ENCODE measurements at regions not wholly inside any gene's neighbourhood (a gene's known extent, or its start where the extent isn't known, plus 50 kb on each side); places are given as distances from the start of the nearest gene placed in this dataset.

GRCh38 chr11:23496340-23496739 lies 636.1 kb upstream of the CCDC179 start:
- H3K36me3 ChIP-seq, result no peaks in the 10 kb centered on the region
- no peaks in the 10 kb centered on the region for H3K9me3 ChIP-seq
- no peaks in the 10 kb centered on the region for H3K4me1 ChIP-seq
- H3K27ac ChIP-seq, result no peak overlapping the region
- H3K27me3 ChIP-seq (ENCODE audit: low read depth), result no peaks in the 10 kb centered on the region
- H3K4me3 ChIP-seq, result no peak overlapping the region
- TF ChIP-seq, protein P1, sequence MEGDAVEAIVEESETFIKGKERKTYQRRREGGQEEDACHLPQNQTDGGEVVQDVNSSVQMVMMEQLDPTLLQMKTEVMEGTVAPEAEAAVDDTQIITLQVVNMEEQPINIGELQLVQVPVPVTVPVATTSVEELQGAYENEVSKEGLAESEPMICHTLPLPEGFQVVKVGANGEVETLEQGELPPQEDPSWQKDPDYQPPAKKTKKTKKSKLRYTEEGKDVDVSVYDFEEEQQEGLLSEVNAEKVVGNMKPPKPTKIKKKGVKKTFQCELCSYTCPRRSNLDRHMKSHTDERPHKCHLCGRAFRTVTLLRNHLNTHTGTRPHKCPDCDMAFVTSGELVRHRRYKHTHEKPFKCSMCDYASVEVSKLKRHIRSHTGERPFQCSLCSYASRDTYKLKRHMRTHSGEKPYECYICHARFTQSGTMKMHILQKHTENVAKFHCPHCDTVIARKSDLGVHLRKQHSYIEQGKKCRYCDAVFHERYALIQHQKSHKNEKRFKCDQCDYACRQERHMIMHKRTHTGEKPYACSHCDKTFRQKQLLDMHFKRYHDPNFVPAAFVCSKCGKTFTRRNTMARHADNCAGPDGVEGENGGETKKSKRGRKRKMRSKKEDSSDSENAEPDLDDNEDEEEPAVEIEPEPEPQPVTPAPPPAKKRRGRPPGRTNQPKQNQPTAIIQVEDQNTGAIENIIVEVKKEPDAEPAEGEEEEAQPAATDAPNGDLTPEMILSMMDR (IDR thresholded peaks at IDR 0.05), result no peak
- no peak for DNase-seq
- intact Hi-C loops (cut with DNase I), result no loop called here
- ATAC-seq, result no peak

GRCh38 chr11:23497040-23497439 lies 636.8 kb upstream of the CCDC179 start:
- H3K9me3 ChIP-seq, result no peaks in the 10 kb centered on the region
- H3K4me3 ChIP-seq, result no peak overlapping the region
- TF ChIP-seq, protein P1 (IDR thresholded peaks at IDR 0.05), result no peak
- H3K4me1 ChIP-seq, result no peaks in the 10 kb centered on the region
- H3K27me3 ChIP-seq (ENCODE audit: low read depth), result no peaks in the 10 kb centered on the region
- ATAC-seq, result no peak
- DNase-seq, result no peak
- no peaks in the 10 kb centered on the region for H3K36me3 ChIP-seq
- H3K27ac ChIP-seq, result no peak overlapping the region
- intact Hi-C loops (cut with DNase I), result no loop called here

DNA sequence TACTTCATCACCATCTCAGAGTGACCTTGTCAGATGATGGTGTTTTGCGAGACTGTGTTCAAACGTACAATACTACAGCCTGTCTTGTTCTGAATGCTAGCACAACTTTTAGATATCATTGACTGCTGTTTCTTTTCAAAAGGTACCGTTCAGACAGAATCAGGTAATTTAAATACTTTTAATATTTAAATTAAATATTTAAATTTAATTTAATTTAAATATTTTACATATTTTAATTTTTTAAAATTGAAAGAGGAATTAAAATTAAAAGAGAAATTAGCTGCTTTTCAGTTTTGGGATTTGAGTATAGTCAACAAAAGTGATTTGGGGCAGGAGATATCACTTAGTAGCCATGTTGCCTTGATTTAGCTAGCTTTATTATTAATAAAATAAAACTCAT lies 642.1 kb upstream of the CCDC179 start:
- Histone ChIP-seq H3K27ac (no peak overlapping the region), H3K4me3 (no peak overlapping the region), H3K9me3 (no peaks in the 10 kb centered on the region), H3K27me3 (ENCODE audit: low read depth) (no peaks in the 10 kb centered on the region), H3K4me1 (no peaks in the 10 kb centered on the region), H3K36me3 (no peaks in the 10 kb centered on the region)
- intact Hi-C loops (cut with DNase I), result no loop called here
- ATAC-seq, result no peak
- TF ChIP-seq, protein P1 (IDR thresholded peaks at IDR 0.05), result no peak
- DNase-seq, result no peak

DNA sequence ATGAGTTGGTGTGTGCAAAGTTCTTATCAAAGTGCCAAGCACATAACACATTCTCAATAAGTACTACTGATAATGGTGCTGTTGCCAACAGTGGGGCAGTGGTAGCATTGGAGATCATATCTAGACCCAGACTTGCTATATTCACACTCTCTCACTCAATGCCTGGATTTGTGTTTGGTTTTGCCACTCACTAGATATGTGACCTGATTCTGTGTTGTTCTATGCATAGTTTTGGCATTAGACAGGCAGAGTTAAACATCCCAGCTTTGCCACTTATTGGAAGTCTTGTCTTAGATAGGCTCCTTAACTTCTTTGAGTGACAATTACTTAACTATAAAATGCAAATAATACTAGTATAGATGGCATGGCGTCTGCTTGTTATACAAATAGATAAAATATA lies 642.6 kb upstream of the CCDC179 start:
- no peak overlapping the region for H3K27ac ChIP-seq
- H3K36me3 ChIP-seq, result no peaks in the 10 kb centered on the region
- no peak overlapping the region for H3K4me3 ChIP-seq
- DNase-seq (no peak), ATAC-seq (no peak)
- TF ChIP-seq, protein P1 (IDR thresholded peaks at IDR 0.05), result no peak
- H3K4me1 ChIP-seq, result no peaks in the 10 kb centered on the region
- intact Hi-C loops (cut with DNase I), result no loop called here
- H3K27me3 ChIP-seq (ENCODE audit: low read depth), result no peaks in the 10 kb centered on the region
- no peaks in the 10 kb centered on the region for H3K9me3 ChIP-seq

DNA sequence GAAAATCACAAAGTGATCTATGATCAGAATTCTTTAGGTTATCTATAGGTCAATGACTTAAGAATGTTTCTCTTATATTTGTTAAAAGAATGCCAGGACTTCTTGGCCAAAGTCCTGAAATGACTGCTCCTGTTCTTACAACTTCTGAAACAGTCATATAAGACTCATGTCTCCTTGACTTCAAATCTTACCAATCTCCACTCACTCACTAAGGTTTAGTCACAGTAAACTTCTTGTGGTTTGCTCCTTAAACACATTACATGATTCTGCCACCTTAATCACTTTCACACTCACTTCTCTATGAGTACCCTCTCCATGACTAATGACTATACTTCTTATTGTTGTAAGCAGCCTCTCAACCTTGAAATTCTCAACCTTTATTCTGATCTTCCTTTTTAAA lies 648.7 kb upstream of the CCDC179 start:
- intact Hi-C loops (cut with DNase I), result no loop called here
- no peaks in the 10 kb centered on the region for H3K27me3 ChIP-seq (ENCODE audit: low read depth)
- no peak for ATAC-seq

More for the DNA sequence above, 648.7 kb upstream of the CCDC179 start:
- no peak overlapping the region for H3K4me3 ChIP-seq
- no peak overlapping the region for H3K27ac ChIP-seq
- H3K9me3 ChIP-seq, result no peaks in the 10 kb centered on the region
- TF ChIP-seq, protein P1 (IDR thresholded peaks at IDR 0.05), result no peak
- H3K36me3 ChIP-seq, result no peaks in the 10 kb centered on the region
- DNase-seq, result no peak
- H3K4me1 ChIP-seq, result no peaks in the 10 kb centered on the region

All from lower lobe of right lung (tissue), 2 donors.